Liver (tissue), 3 donors: ENCODE measurements at regions not wholly inside any gene's neighbourhood (a gene's known extent, or its start where the extent isn't known, plus 50 kb on each side); places are given as distances from the start of the nearest gene placed in this dataset.

Experiments used
- ATF3 ChIP-seq: IDR thresholded peaks from 2 replicates; pipeline ENCODE4 v1.6.1; 2016; ENCODE audit warnings: antibody characterized with exemption
- EGR1 ChIP-seq, 2 donors: IDR thresholded peaks; 2 replicates each; pipeline ENCODE4 v1.6.1; 2016 to 2018; ENCODE audit warnings: antibody characterized with exemption in 2 of 2, low read depth in 2 of 2
- MAX ChIP-seq: IDR thresholded peaks from 2 replicates; pipeline ENCODE4 v1.6.1; 2016; ENCODE audit warnings: antibody characterized with exemption
- RAD21 ChIP-seq, 2 donors: IDR thresholded peaks; 2 replicates each; pipeline ENCODE4 v1.6.1; 2016; ENCODE audit warnings: antibody characterized with exemption in 2 of 2, mild to moderate bottlenecking in 2 of 2
- RXRA ChIP-seq, 2 donors: IDR thresholded peaks; 2 replicates each; pipeline ENCODE4 v1.6.1; 2017 to 2018; ENCODE audit warnings: antibody characterized with exemption in 2 of 2, mild to moderate bottlenecking in 1 of 2
- SP1 ChIP-seq: IDR thresholded peaks from 2 replicates; pipeline ENCODE4 v1.6.1; 2018; ENCODE audit warnings: antibody characterized with exemption, mild to moderate bottlenecking
- TAF1 ChIP-seq: conservative IDR thresholded peaks from 2 replicates; pipeline ENCODE4 v1.6.1; 2016; ENCODE audit warnings: antibody characterized with exemption, mild to moderate bottlenecking
- YY1 ChIP-seq: IDR thresholded peaks from 2 replicates; pipeline ENCODE4 v1.6.1; 2016; ENCODE audit warnings: antibody characterized with exemption, mild to moderate bottlenecking
- TF ChIP-seq, protein P1 (sequence below): fragments of 150-350 bp; IDR thresholded peaks from 2 replicates; pipeline ENCODE4 v1.5.1; 2017; ENCODE audit warnings: improper control_type of control experiment, low read depth, low read length; ENCODE audit not compliant: missing input control
- TF ChIP-seq, protein P2 (sequence below): IDR thresholded peaks from 2 replicates; pipeline ENCODE4 v1.6.1; 2016; ENCODE audit warnings: antibody characterized with exemption, mild to moderate bottlenecking
- TF ChIP-seq, protein P3 (sequence below): IDR thresholded peaks from 2 replicates; pipeline ENCODE4 v1.6.1; 2016; ENCODE audit warnings: antibody characterized with exemption
- donor health status: healthy.
- donor health status: healthy.

GRCh38 chr5:3355126-3355525, 240.5 kb upstream of the IRX1 start:
- TF ChIP-seq, protein P1, sequence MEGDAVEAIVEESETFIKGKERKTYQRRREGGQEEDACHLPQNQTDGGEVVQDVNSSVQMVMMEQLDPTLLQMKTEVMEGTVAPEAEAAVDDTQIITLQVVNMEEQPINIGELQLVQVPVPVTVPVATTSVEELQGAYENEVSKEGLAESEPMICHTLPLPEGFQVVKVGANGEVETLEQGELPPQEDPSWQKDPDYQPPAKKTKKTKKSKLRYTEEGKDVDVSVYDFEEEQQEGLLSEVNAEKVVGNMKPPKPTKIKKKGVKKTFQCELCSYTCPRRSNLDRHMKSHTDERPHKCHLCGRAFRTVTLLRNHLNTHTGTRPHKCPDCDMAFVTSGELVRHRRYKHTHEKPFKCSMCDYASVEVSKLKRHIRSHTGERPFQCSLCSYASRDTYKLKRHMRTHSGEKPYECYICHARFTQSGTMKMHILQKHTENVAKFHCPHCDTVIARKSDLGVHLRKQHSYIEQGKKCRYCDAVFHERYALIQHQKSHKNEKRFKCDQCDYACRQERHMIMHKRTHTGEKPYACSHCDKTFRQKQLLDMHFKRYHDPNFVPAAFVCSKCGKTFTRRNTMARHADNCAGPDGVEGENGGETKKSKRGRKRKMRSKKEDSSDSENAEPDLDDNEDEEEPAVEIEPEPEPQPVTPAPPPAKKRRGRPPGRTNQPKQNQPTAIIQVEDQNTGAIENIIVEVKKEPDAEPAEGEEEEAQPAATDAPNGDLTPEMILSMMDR, result no peak
- TF ChIP-seq, protein P2, sequence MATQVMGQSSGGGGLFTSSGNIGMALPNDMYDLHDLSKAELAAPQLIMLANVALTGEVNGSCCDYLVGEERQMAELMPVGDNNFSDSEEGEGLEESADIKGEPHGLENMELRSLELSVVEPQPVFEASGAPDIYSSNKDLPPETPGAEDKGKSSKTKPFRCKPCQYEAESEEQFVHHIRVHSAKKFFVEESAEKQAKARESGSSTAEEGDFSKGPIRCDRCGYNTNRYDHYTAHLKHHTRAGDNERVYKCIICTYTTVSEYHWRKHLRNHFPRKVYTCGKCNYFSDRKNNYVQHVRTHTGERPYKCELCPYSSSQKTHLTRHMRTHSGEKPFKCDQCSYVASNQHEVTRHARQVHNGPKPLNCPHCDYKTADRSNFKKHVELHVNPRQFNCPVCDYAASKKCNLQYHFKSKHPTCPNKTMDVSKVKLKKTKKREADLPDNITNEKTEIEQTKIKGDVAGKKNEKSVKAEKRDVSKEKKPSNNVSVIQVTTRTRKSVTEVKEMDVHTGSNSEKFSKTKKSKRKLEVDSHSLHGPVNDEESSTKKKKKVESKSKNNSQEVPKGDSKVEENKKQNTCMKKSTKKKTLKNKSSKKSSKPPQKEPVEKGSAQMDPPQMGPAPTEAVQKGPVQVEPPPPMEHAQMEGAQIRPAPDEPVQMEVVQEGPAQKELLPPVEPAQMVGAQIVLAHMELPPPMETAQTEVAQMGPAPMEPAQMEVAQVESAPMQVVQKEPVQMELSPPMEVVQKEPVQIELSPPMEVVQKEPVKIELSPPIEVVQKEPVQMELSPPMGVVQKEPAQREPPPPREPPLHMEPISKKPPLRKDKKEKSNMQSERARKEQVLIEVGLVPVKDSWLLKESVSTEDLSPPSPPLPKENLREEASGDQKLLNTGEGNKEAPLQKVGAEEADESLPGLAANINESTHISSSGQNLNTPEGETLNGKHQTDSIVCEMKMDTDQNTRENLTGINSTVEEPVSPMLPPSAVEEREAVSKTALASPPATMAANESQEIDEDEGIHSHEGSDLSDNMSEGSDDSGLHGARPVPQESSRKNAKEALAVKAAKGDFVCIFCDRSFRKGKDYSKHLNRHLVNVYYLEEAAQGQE, result no peak
- TF ChIP-seq TAF1, result no peak
- no peak for TF ChIP-seq ATF3
- no peak for TF ChIP-seq MAX
- TF ChIP-seq, protein P3, sequence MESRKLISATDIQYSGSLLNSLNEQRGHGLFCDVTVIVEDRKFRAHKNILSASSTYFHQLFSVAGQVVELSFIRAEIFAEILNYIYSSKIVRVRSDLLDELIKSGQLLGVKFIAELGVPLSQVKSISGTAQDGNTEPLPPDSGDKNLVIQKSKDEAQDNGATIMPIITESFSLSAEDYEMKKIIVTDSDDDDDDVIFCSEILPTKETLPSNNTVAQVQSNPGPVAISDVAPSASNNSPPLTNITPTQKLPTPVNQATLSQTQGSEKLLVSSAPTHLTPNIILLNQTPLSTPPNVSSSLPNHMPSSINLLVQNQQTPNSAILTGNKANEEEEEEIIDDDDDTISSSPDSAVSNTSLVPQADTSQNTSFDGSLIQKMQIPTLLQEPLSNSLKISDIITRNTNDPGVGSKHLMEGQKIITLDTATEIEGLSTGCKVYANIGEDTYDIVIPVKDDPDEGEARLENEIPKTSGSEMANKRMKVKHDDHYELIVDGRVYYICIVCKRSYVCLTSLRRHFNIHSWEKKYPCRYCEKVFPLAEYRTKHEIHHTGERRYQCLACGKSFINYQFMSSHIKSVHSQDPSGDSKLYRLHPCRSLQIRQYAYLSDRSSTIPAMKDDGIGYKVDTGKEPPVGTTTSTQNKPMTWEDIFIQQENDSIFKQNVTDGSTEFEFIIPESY, result no peak
- no peak for TF ChIP-seq EGR1 (IDR thresholded peaks at IDR 0.05; ENCODE audit: low read depth in 2 of 2)
- no peak for TF ChIP-seq YY1
- TF ChIP-seq RXRA (IDR thresholded peaks at IDR 0.05), result no peak
- no peak for TF ChIP-seq RAD21 (IDR thresholded peaks at IDR 0.05)
- TF ChIP-seq SP1, result no peak
